HepG2 (cell line): ENCODE measurements at regions not wholly inside any gene's neighbourhood (a gene's known extent, or its start where the extent isn't known, plus 50 kb on each side); places are given as distances from the start of the nearest gene placed in this dataset.

ENCODE experiments used
- ARID2 ChIP-seq: sonication (generic); formaldehyde crosslinking; IDR thresholded peaks from 2 replicates; pipeline ENCODE4 v1.8.1; 2022; ENCODE audit warnings: mild to moderate bottlenecking, missing genetic modification reagents, borderline replicate concordance
- CCAR2 ChIP-seq: fragments of 200-400 bp; formaldehyde crosslinking; optimal IDR thresholded peaks from 2 replicates; pipeline ENCODE3; 2018; ENCODE audit warnings: low read depth, mild to moderate bottlenecking, low read length, moderate library complexity
- CEBPG ChIP-seq: IDR thresholded peaks from 2 replicates; pipeline ENCODE4 v1.6.1; 2016
- DZIP1 ChIP-seq: sonication (generic); formaldehyde crosslinking; IDR thresholded peaks from 2 replicates; pipeline ENCODE4 v1.5.0; 2020; ENCODE audit warnings: mild to moderate bottlenecking, missing genetic modification reagents
- ELF1 ChIP-seq: sonication (generic); formaldehyde crosslinking; IDR thresholded peaks from 2 replicates; pipeline ENCODE4 v1.4.0; 2020; ENCODE audit warnings: missing genetic modification reagents
- GABPB1 ChIP-seq: IDR thresholded peaks from 2 replicates; pipeline ENCODE4 v1.6.1; 2016; ENCODE audit warnings: mild to moderate bottlenecking, missing genetic modification reagents, moderate library complexity, missing compliant biosample characterization
- HDAC2 ChIP-seq: sonication (generic); formaldehyde crosslinking; IDR thresholded peaks from 2 replicates; pipeline ENCODE4 v1.4.0; 2020; ENCODE audit warnings: missing genetic modification reagents
- HMGXB3 ChIP-seq: sonication (generic); formaldehyde crosslinking; IDR thresholded peaks from 2 replicates; pipeline ENCODE4 v1.4.0; 2020; ENCODE audit warnings: missing genetic modification reagents, borderline replicate concordance
- IRF1 ChIP-seq: sonication (generic); formaldehyde crosslinking; IDR thresholded peaks from 2 replicates; pipeline ENCODE4 v1.4.0; 2020; ENCODE audit warnings: low read depth, mild to moderate bottlenecking, missing genetic modification reagents
- KMT2A ChIP-seq: sonication (generic); formaldehyde crosslinking; IDR thresholded peaks from 2 replicates; pipeline ENCODE4 v1.4.0; 2020; ENCODE audit warnings: missing genetic modification reagents
- MAF1 ChIP-seq: sonication (generic); formaldehyde crosslinking; IDR thresholded peaks from 2 replicates; pipeline ENCODE4 v1.5.0; 2020; ENCODE audit warnings: missing genetic modification reagents, borderline replicate concordance
- PAX8 ChIP-seq: sonication (generic); formaldehyde crosslinking; IDR thresholded peaks from 2 replicates; pipeline ENCODE4 v1.8.0; 2022; ENCODE audit warnings: mild to moderate bottlenecking, missing genetic modification reagents, borderline replicate concordance
- PLRG1 ChIP-seq: fragments of 450-650 bp; conservative IDR thresholded peaks from 2 replicates; pipeline ENCODE4 v1.6.1; 2016
- PLSCR1 ChIP-seq: sonication (generic); formaldehyde crosslinking; IDR thresholded peaks from 2 replicates; pipeline ENCODE4 v1.5.0; 2020; ENCODE audit warnings: missing genetic modification reagents, mild to moderate bottlenecking, borderline replicate concordance
- SMAD9 ChIP-seq: sonication (generic); formaldehyde crosslinking; IDR thresholded peaks from 2 replicates; pipeline ENCODE4 v1.5.1; 2020; ENCODE audit warnings: mild to moderate bottlenecking, missing genetic modification reagents
- SNAPC2 ChIP-seq: sonication (generic); formaldehyde crosslinking; IDR thresholded peaks from 2 replicates; pipeline ENCODE4 v1.8.1; 2022; ENCODE audit warnings: mild to moderate bottlenecking, missing genetic modification reagents
- SOX6 ChIP-seq, 2 experiments: fragments of 450-650 bp in 1 of 2; sonication (generic) in 1 of 2; formaldehyde crosslinking in 1 of 2; IDR thresholded peaks; 2 replicates each; pipeline versions ENCODE4 v1.4.0 to v1.6.1; 2017 to 2020; ENCODE audit warnings: antibody characterized with exemption in 1 of 2, mild to moderate bottlenecking in 1 of 2, missing genetic modification reagents in 1 of 2
- SP1 ChIP-seq, 2 experiments: fragments of 450-650 bp in 1 of 2; sonication (generic) in 1 of 2; formaldehyde crosslinking in 1 of 2; IDR thresholded peaks; 2 replicates each; pipeline versions ENCODE4 v1.4.0 to v1.6.1; 2016 to 2020; ENCODE audit warnings: missing genetic modification reagents in 1 of 2
- ZMAT3 ChIP-seq: sonication (generic); formaldehyde crosslinking; conservative IDR thresholded peaks from 2 replicates; pipeline ENCODE4 v1.7.0; 2021; ENCODE audit warnings: missing genetic modification reagents
- ZNF143 ChIP-seq: sonication (generic); formaldehyde crosslinking; IDR thresholded peaks from 2 replicates; pipeline ENCODE4 v1.4.0; 2020; ENCODE audit warnings: missing genetic modification reagents
- ZNF180 ChIP-seq: sonication (generic); formaldehyde crosslinking; IDR thresholded peaks from 2 replicates; pipeline ENCODE4 v1.4.0; 2020; ENCODE audit warnings: low read depth, missing genetic modification reagents, borderline replicate concordance
- ZNF253 ChIP-seq: sonication (generic); formaldehyde crosslinking; IDR thresholded peaks from 2 replicates; pipeline ENCODE4 v1.8.0; 2022; ENCODE audit warnings: mild to moderate bottlenecking, missing genetic modification reagents, borderline replicate concordance
- ZNF343 ChIP-seq: sonication (generic); formaldehyde crosslinking; IDR thresholded peaks from 2 replicates; pipeline ENCODE4 v1.4.0; 2020; ENCODE audit warnings: mild to moderate bottlenecking, missing genetic modification reagents

- TF ChIP-seq ZMAT3 (CRISPR knock-in tag) (no peak), ZNF253 (no peak), KMT2A (CRISPR knock-in tag) (no peak), ZNF180 (no peak), SP1 (IDR thresholded peaks at IDR 0.05) (no peak), SP1 (CRISPR knock-in tag; IDR thresholded peaks at IDR 0.05) (no peak), DZIP1 (CRISPR knock-in tag) (no peak), IRF1 (CRISPR knock-in tag) (no peak), CCAR2 (no peak), HMGXB3 (CRISPR knock-in tag) (no peak), ELF1 (CRISPR knock-in tag) (no peak), ZNF343 (CRISPR knock-in tag) (no peak), SMAD9 (no peak), PAX8 (CRISPR knock-in tag) (no peak), HDAC2 (CRISPR knock-in tag) (peak; percentile 66; the same call in 1 of the 2 replicates), MAF1 (CRISPR knock-in tag) (no peak), PLSCR1 (CRISPR knock-in tag) (no peak), SNAPC2 (CRISPR knock-in tag) (no peak), PLRG1 (no peak), GABPB1 (no peak; the same call in 1 of the 2 replicates), ARID2 (no peak), ZNF143 (CRISPR knock-in tag) (no peak), CEBPG (CRISPR knock-in tag) (no peak), SOX6 (IDR thresholded peaks at IDR 0.05) (no peak), SOX6 (CRISPR knock-in tag; IDR thresholded peaks at IDR 0.05) (peak; percentile 88)
Observed at GRCh38 chr3:72144773-72145505, 360.0 kb upstream of the PROK2 start (continued).
